Mesodermal cell (in vitro differentiated cells): ENCODE measurements at regions not wholly inside any gene's neighbourhood (a gene's known extent, or its start where the extent isn't known, plus 50 kb on each side); places are given as distances from the start of the nearest gene placed in this dataset.
"Not testable (repeated sequence)": the region's sequence is repeated elsewhere in the genome, so short reads cannot be mapped to it uniquely, and the experiment has no call there.

Experiments used
- H3K27ac ChIP-seq: 2 replicates; pipeline ENCODE4 v1.7.0; 2013; ENCODE audit warnings: mild to moderate bottlenecking, low read depth, low read length, moderate library complexity; ENCODE audit not compliant: severe bottlenecking
- H3K36me3 ChIP-seq: 2 replicates; pipeline ENCODE4 v1.7.1; 2013; ENCODE audit warnings: mild to moderate bottlenecking, low read length, moderate library complexity; ENCODE audit not compliant: control insufficient read depth, insufficient read depth
- H3K4me1 ChIP-seq: one replicate; pipeline ENCODE4 v1.7.1; 2013; ENCODE audit warnings: mild to moderate bottlenecking, low read length; ENCODE audit not compliant: insufficient read depth, control insufficient read depth, poor library complexity, severe bottlenecking
- H3K4me3 ChIP-seq: 2 replicates; pipeline ENCODE4 v1.7.0; 2013; ENCODE audit warnings: low read length, control low read depth, mild to moderate bottlenecking; ENCODE audit not compliant: insufficient read depth, poor library complexity, severe bottlenecking; ENCODE audit errors: extremely low read depth
- H3K9me3 ChIP-seq: 2 replicates; pipeline ENCODE4 v1.7.1; 2013; ENCODE audit warnings: mild to moderate bottlenecking, low read length, moderate library complexity; ENCODE audit not compliant: control insufficient read depth
- WGBS, 2 experiments: methylation state at CpG; one replicate each; pipeline ENCODE4 v1.1.5; 2013; ENCODE audit warnings: missing lambda C conversion rate in 2 of 2; ENCODE audit not compliant: insufficient coverage in 2 of 2; 5-methylcytosine and 5-hydroxymethylcytosine counted together

DNA sequence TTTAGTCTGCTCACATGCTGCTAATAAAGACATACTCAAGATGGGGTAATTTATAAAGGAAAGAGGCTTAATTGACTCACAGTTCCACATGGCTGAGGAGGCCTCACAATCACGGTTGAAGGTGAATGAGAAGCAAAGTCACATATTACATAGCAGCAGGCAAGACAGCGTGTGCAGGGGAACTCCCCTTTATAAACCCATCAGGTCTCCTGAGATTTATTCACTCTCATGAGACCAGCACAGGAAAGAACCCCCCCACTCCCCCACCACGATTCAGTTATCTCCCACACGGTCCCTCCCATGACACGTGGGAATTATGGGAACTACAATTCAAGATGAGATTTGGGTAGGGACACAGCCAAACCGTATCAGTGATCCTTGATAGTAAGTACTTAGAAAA lies 891.7 kb upstream of the CDH10 start:
- H3K27ac ChIP-seq, H3K4me3 ChIP-seq, H3K9me3 ChIP-seq, H3K36me3 ChIP-seq, H3K4me1 ChIP-seq: not testable (repeated sequence)
- WGBS, 2 experiments = 100% methylated on average over 1 of the region's 6 CpGs; no CpG with 5 or more reads in 1 of the 2 experiments

- H3K27ac ChIP-seq = no peak overlapping the region
- H3K4me3 ChIP-seq = no peak overlapping the region
- no CpG with 5 or more reads among the region's 2 CpGs for WGBS, 2 experiments
- H3K9me3 ChIP-seq = no peaks in the 10 kb centered on the region
- H3K36me3 ChIP-seq = no peaks in the 10 kb centered on the region
- peaks cover 4% of the 10 kb centered on the region for H3K4me1 ChIP-seq
These were observed 871.4 kb upstream of the CDH10 start for GRCh38 chr5:25516141-25516540.

- 100% methylated on average over 1 of the region's 2 CpGs; no CpG with 5 or more reads in 1 of the 2 experiments for WGBS, 2 experiments
- H3K27ac ChIP-seq = no peak overlapping the region
These were observed 870.7 kb upstream of the CDH10 start for GRCh38 chr5:25515525-25515924.

GRCh38 chr5:25510692-25511091 lies 865.9 kb upstream of the CDH10 start:
- not testable (repeated sequence) for H3K27ac ChIP-seq, H3K4me3 ChIP-seq, H3K36me3 ChIP-seq, H3K9me3 ChIP-seq, H3K4me1 ChIP-seq
- WGBS, 2 experiments = no CpG with 5 or more reads among the region's 2 CpGs

More at GRCh38 chr5:25515525-25515924, 870.7 kb upstream of the CDH10 start:
- H3K36me3 ChIP-seq = no peaks in the 10 kb centered on the region
- peaks cover 4% of the 10 kb centered on the region for H3K4me1 ChIP-seq
- H3K4me3 ChIP-seq = no peak overlapping the region
- H3K9me3 ChIP-seq = peaks cover 6% of the 10 kb centered on the region

DNA sequence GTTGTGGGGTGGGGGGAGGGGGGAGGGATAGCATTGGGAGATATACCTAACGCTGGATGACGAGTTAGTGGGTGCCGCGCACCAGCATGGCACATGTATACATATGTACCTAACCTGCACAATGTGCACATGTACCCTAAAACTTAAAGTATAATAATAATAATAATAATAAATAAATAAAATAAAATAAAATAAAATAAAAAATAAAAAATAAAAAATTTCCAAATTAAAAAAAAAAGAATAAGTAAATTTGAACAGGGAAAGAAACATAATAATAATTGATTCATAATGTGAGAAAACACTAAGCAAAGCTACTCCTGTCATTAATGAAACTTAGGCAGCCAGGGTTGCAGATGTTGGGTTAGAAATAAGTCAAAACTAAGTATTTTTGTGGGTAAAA lies 863.2 kb upstream of the CDH10 start:
- not testable (repeated sequence) for H3K4me3 ChIP-seq, H3K36me3 ChIP-seq, H3K9me3 ChIP-seq, H3K4me1 ChIP-seq, H3K27ac ChIP-seq
- no CpG with 5 or more reads among the region's 4 CpGs for WGBS, 2 experiments

GRCh38 chr5:25500635-25501034 lies 855.9 kb upstream of the CDH10 start:
- WGBS, 2 experiments = no CpG with 5 or more reads among the region's 1 CpG
- H3K27ac ChIP-seq = no peak overlapping the region
- H3K4me3 ChIP-seq = no peak overlapping the region
- H3K9me3 ChIP-seq = no peaks in the 10 kb centered on the region
- no peaks in the 10 kb centered on the region for H3K36me3 ChIP-seq
- no peaks in the 10 kb centered on the region for H3K4me1 ChIP-seq

DNA sequence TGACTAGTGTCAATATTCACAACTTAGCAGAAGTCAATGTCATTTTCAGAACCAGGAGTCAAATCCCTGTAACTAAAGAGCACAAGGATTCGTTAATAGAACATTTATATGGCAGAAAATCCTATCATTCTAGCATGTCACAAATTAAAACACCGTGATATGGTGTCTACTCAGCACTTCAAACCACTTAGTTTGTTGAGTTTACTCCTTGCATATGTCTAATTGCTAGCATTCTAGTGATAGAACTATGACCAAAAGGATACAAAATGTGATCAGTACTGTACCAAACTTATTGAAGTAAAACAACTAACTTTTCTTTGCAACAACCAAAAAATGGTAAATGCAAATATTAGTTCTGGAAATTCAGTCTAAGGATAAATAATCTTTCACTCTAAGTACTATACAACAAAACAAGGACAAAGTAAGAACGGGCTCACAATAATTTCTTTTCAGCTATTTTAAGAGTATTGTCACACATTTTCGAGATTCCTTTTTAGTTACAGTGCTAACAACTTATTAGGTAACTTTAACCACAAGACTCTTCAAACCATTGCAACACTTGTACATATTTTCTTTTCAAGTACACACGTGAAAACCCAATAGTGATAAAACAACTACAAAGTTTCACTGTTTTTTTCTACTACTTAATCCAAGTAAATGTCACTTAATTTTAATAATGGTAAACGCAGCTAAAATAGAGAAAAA lies 845.2 kb upstream of the CDH10 start:
- no peaks in the 10 kb centered on the region for H3K36me3 ChIP-seq
- peaks cover 2% of the 10 kb centered on the region for H3K4me1 ChIP-seq
- H3K27ac ChIP-seq = no peak overlapping the region
- 82 to 96% methylated on average over 2 to 3 of the region's 6 CpGs for WGBS, 2 experiments
- H3K9me3 ChIP-seq = peaks cover 5% of the 10 kb centered on the region
- no peak overlapping the region for H3K4me3 ChIP-seq

DNA sequence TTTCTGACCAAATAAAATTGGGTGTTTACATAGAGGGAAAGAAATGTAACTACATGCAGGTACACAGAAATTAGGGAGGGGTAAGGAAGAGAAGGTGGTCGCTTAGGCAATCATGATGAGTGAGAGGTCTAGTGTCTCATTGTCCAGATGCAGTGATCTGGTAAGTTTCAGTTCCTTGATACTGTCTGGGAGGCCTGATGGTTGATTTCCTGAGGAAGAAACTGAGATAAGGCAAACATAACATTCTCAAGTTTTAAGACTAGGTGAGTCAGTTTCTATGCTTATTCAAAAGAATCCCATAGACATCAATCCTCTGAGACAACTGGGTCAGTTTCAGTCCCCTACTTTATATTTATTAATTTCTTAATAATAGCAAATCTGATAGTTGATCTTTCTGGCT lies 843.3 kb upstream of the CDH10 start:
- peaks cover 2% of the 10 kb centered on the region for H3K4me1 ChIP-seq
- no peak overlapping the region for H3K27ac ChIP-seq
- H3K9me3 ChIP-seq = peaks cover 5% of the 10 kb centered on the region
- H3K36me3 ChIP-seq = no peaks in the 10 kb centered on the region
- 100% methylated on average over 1 of the region's 1 CpG for WGBS, 2 experiments
- H3K4me3 ChIP-seq = no peak overlapping the region

DNA sequence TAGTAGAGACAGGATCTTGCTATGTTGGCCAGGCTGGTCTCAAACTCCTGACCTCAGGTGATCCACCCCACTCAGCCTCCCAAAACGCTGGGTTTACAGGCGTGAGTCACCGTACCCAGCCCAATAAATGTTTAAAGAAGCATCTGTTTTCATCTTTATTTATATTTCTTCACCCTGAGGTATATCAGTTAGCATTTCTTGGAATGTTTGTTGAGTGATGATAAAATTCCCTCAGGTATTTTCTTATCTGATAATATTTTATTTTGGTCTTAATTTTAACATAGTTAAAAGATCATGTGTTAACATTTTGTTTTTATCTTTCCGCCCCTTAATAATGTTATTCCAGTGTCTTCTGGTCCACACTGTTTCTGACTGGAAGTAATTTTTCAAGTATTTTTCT lies 839.6 kb upstream of the CDH10 start:
- H3K4me3 ChIP-seq = no peak overlapping the region
- no peak overlapping the region for H3K27ac ChIP-seq
- WGBS, 2 experiments = no CpG with 5 or more reads among the region's 4 CpGs
- H3K9me3 ChIP-seq = peaks cover 5% of the 10 kb centered on the region
- H3K36me3 ChIP-seq = no peaks in the 10 kb centered on the region
- H3K4me1 ChIP-seq = peaks cover 1% of the 10 kb centered on the region

DNA sequence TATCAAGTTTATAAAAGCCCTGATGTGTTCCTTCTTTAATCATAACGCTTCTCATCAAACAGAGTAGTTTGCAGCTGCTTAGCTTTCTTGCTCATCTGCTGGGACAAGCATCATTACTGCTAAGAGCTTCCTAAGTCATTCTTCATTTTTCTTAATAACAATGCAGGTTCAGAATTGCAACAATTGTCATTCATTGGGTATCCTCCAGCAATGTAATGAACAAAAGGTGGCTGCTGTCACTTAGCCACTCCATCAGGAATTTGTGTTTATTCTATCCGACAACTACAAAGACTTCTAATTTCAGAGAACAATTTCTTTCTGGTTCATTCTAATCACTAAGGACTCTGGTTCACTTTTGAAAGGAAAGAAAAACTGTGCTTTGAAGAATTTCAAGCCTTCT lies 836.7 kb upstream of the CDH10 start:
- Histone ChIP-seq H3K4me3 (no peak overlapping the region), H3K9me3 (peaks cover 5% of the 10 kb centered on the region), H3K27ac (no peak overlapping the region), H3K4me1 (no peaks in the 10 kb centered on the region), H3K36me3 (no peaks in the 10 kb centered on the region)
- WGBS, 2 experiments = 75 to 79% methylated on average over 1 to 2 of the region's 2 CpGs

GRCh38 chr5:25459082-25459481 lies 814.3 kb upstream of the CDH10 start:
- Histone ChIP-seq H3K27ac (no peak overlapping the region), H3K36me3 (no peaks in the 10 kb centered on the region), H3K9me3 (no peaks in the 10 kb centered on the region), H3K4me1 (peaks cover 3% of the 10 kb centered on the region), H3K4me3 (no peak overlapping the region)
- no CpG with 5 or more reads among the region's 1 CpG for WGBS, 2 experiments
